ENCODE measurements at regions not wholly inside any gene's neighbourhood (a gene's known extent, or its start where the extent isn't known, plus 50 kb on each side); places are given as distances from the start of the nearest gene placed in this dataset.

- TF ChIP-seq CTCF (IDR thresholded peaks at IDR 0.05) (no peak), POLR2A (IDR thresholded peaks at IDR 0.05) (no peak), POLR2AphosphoS5 (IDR thresholded peaks at IDR 0.05) (no peak)
These were observed 372.4 kb upstream of the SLC8A1 start for GRCh38 chr2:40824278-40824677.
